ENCODE measurements at regions not wholly inside any gene's neighbourhood (a gene's known extent, or its start where the extent isn't known, plus 50 kb on each side); places are given as distances from the start of the nearest gene placed in this dataset.

- no peak for TF ChIP-seq CTCF (conservative IDR thresholded peaks at IDR 0.05; ENCODE audit: low read depth, low read length)
- TF ChIP-seq EZH2phosphoT487 (IDR thresholded peaks at IDR 0.05; ENCODE audit: borderline replicate concordance, low read length): no peak
- no peak for TF ChIP-seq EZH2 (IDR thresholded peaks at IDR 0.05; ENCODE audit: low read length, unreplicated experiment)
Measured at GRCh38 chr6:74577619-74578018, 628.2 kb downstream of the COL12A1 start.
